Epidermal melanocyte (primary cell): ENCODE measurements at regions not wholly inside any gene's neighbourhood (a gene's known extent, or its start where the extent isn't known, plus 50 kb on each side); places are given as distances from the start of the nearest gene placed in this dataset.

Experiments used
- DNase-seq: peaks from one replicate; pipeline ENCODE4 v3.0.0; 2011; ENCODE audit warnings: low spot score; ENCODE audit not compliant: insufficient read length

- no peak for DNase-seq
These were observed 61.3 kb upstream of the LPP start for GRCh38 chr3:188092648-188093047.

GRCh38 chr3:188095431-188095830, 58.5 kb upstream of the LPP start:
- DNase-seq: no peak

- no peak for DNase-seq
These were observed 56.2 kb upstream of the LPP start for GRCh38 chr3:188097791-188098190.

GRCh38 chr3:188099907-188100306, 54.0 kb upstream of the LPP start:
- no peak for DNase-seq

- no peak for DNase-seq
These were observed 51.0 kb upstream of the LPP start for GRCh38 chr3:188102861-188103547.

- DNase-seq: no peak
These were observed 49.9 kb upstream of the LPP start for GRCh38 chr3:188104050-188104449.
